Activated CD4-positive, alpha-beta T cell treated with anti-CD3 and anti-CD28 coated beads for 1 hour (primary cell): ENCODE measurements at regions not wholly inside any gene's neighbourhood (a gene's known extent, or its start where the extent isn't known, plus 50 kb on each side); places are given as distances from the start of the nearest gene placed in this dataset.

ENCODE experiments used
- DNase-seq: peaks from one replicate; pipeline ENCODE4 v3.0.0-alpha.2; 2020

- no peak for DNase-seq
Measured at GRCh38 chr1:48052923-48053291, 55.7 kb upstream of the TRABD2B start.

GRCh38 chr1:48051466-48052126 is 54.4 kb upstream of the TRABD2B start:
- no peak for DNase-seq

GRCh38 chr1:48049823-48050535 is 52.8 kb upstream of the TRABD2B start:
- DNase-seq: no peak

GRCh38 chr1:48048980-48049379 is 51.8 kb upstream of the TRABD2B start:
- no peak for DNase-seq

- DNase-seq: no peak
Measured at GRCh38 chr1:48048064-48048463, 50.9 kb upstream of the TRABD2B start.

- no peak for DNase-seq
Measured at GRCh38 chr1:48047116-48047515, 49.9 kb upstream of the TRABD2B start.
